Neuronal stem cell (in vitro differentiated cells): ENCODE measurements at regions not wholly inside any gene's neighbourhood (a gene's known extent, or its start where the extent isn't known, plus 50 kb on each side); places are given as distances from the start of the nearest gene placed in this dataset.
A peak's percentile ranks its signal among the peaks of the same experiment; 100 is the strongest.

Source experiments
- DNase-seq: peaks from one replicate; pipeline ENCODE4 v3.0.0-alpha.2; 2013; ENCODE audit warnings: low spot score
- H2AFZ ChIP-seq: one replicate; pipeline ENCODE4 v1.6.1; 2013; ENCODE audit warnings: mild to moderate bottlenecking, low read length, inconsistent platforms
- H2AK5ac ChIP-seq: 2 replicates; pipeline ENCODE4 v1.6.1; 2013; ENCODE audit warnings: low read depth, mild to moderate bottlenecking, inconsistent platforms, low read length, moderate library complexity, mixed read lengths
- H2BK120ac ChIP-seq: 2 replicates; pipeline ENCODE4 v1.6.1; 2013; ENCODE audit warnings: low read depth, mild to moderate bottlenecking, inconsistent platforms, low read length, moderate library complexity, mixed read lengths
- H2BK12ac ChIP-seq: one replicate; pipeline ENCODE4 v1.6.1; 2013; ENCODE audit warnings: low read length, inconsistent platforms
- H2BK15ac ChIP-seq: 2 replicates; pipeline ENCODE4 v1.6.1; 2013; ENCODE audit warnings: mild to moderate bottlenecking, low read length, inconsistent platforms, mixed read lengths
- H2BK5ac ChIP-seq: one replicate; pipeline ENCODE4 v1.6.1; 2013; ENCODE audit warnings: inconsistent platforms, mild to moderate bottlenecking, low read length, moderate library complexity
- H3K14ac ChIP-seq: one replicate; pipeline ENCODE4 v1.6.1; 2013; ENCODE audit warnings: low read length, inconsistent platforms
- H3K18ac ChIP-seq: 2 replicates; pipeline ENCODE4 v1.6.1; 2013; ENCODE audit warnings: low read length, inconsistent platforms
- H3K23ac ChIP-seq: 2 replicates; pipeline ENCODE4 v1.6.1; 2013; ENCODE audit warnings: low read depth, mild to moderate bottlenecking, mixed read lengths, low read length, inconsistent platforms; ENCODE audit not compliant: poor library complexity
- H3K27ac ChIP-seq: replicated peaks from 3 replicates; pipeline ENCODE4 v1.5.1; 2013; ENCODE audit warnings: low read length, inconsistent platforms
- H3K27me3 ChIP-seq, 3 experiments: 2 replicates each; pipeline ENCODE4 v1.6.1; 2013; ENCODE audit warnings: low read length in 3 of 3, mild to moderate bottlenecking in 2 of 3, inconsistent platforms in 1 of 3, low read depth in 1 of 3, mixed read lengths in 1 of 3, moderate library complexity in 1 of 3; ENCODE audit not compliant: control insufficient read depth in 3 of 3, insufficient read depth in 3 of 3
- H3K36me3 ChIP-seq, 2 donors: replicated peaks in 1 of 2; 2 replicates each; pipeline ENCODE4 v1.6.1; 2013; ENCODE audit warnings: low read length in 2 of 2; ENCODE audit not compliant: control insufficient read depth in 2 of 2, insufficient read depth in 2 of 2
- H3K4ac ChIP-seq: 2 replicates; pipeline ENCODE4 v1.6.1; 2013; ENCODE audit warnings: inconsistent platforms, mild to moderate bottlenecking, low read length, moderate library complexity
- H3K4me1 ChIP-seq, 2 donors: 1 replicate in 1 of 2; 2 replicates in 1 of 2; pipeline ENCODE4 v1.6.1; 2013; ENCODE audit warnings: low read length in 2 of 2, low read depth in 1 of 2; ENCODE audit not compliant: control insufficient read depth in 2 of 2, insufficient read depth in 1 of 2
- H3K4me2 ChIP-seq: one replicate; pipeline ENCODE4 v1.6.1; 2013; ENCODE audit warnings: mild to moderate bottlenecking, low read length, inconsistent platforms; ENCODE audit not compliant: insufficient read depth, poor library complexity, severe bottlenecking
- H3K4me3 ChIP-seq, 2 donors: 2 replicates each; pipeline ENCODE4 v1.5.1; 2013; ENCODE audit warnings: low read length in 2 of 2, mild to moderate bottlenecking in 2 of 2, inconsistent platforms in 1 of 2, moderate library complexity in 1 of 2
- H3K79me1 ChIP-seq: one replicate; pipeline ENCODE4 v1.6.1; 2013; ENCODE audit warnings: low read depth, mild to moderate bottlenecking, inconsistent platforms, low read length, moderate library complexity
- H3K9ac ChIP-seq: one replicate; pipeline ENCODE4 v1.6.1; 2013; ENCODE audit warnings: mild to moderate bottlenecking, low read depth, low read length, inconsistent platforms; ENCODE audit not compliant: poor library complexity
- H3K9me3 ChIP-seq, 2 donors: replicated peaks in 1 of 2; 2 replicates each; pipeline versions ENCODE3 to v1.6.1; 2013; ENCODE audit warnings: low read length in 2 of 2, mild to moderate bottlenecking in 2 of 2, inconsistent platforms in 1 of 2, low read depth in 1 of 2, mixed read lengths in 1 of 2, moderate library complexity in 1 of 2; ENCODE audit not compliant: control insufficient read depth in 2 of 2, insufficient read depth in 1 of 2
- H4K8ac ChIP-seq: one replicate; pipeline ENCODE4 v1.6.1; 2013; ENCODE audit warnings: low read depth, mild to moderate bottlenecking, inconsistent platforms, low read length, moderate library complexity
- H4K91ac ChIP-seq: one replicate; pipeline ENCODE4 v1.6.1; 2013; ENCODE audit warnings: low read length, low read depth, mild to moderate bottlenecking, inconsistent platforms; ENCODE audit not compliant: poor library complexity
- WGBS, 2 donors: extraction: QIAGEN DNeasy Blood & Tissue Kit; methylation state at CpG; one replicate each; pipeline ENCODE4 v1.1.7; 2013; ENCODE audit warnings: missing lambda C conversion rate in 2 of 2, mixed read lengths in 1 of 2; ENCODE audit not compliant: insufficient read length in 2 of 2, insufficient replicate concordance in 1 of 2; ENCODE audit errors: extremely low coverage in 2 of 2; 5-methylcytosine and 5-hydroxymethylcytosine counted together

- H3K27me3 ChIP-seq, result peaks cover 2 to 12% (median 2%) of the 10 kb centered on the region in 3 experiments
- H3K9ac ChIP-seq, result no peak overlapping the region
- DNase-seq, result no peak
- H3K23ac ChIP-seq, result no peak overlapping the region
- no peak overlapping the region for H2AK5ac ChIP-seq
- no peaks in the 10 kb centered on the region for H3K36me3 ChIP-seq
- H3K4me3 ChIP-seq, result no peak overlapping the region
- H2AFZ ChIP-seq, result no peak overlapping the region
- WGBS, 2 donors, result no CpG with 5 or more reads among the region's 11 CpGs
- no peak overlapping the region for H3K4me2 ChIP-seq
- H4K8ac ChIP-seq, result no peak overlapping the region
- H2BK15ac ChIP-seq, result no peak overlapping the region
- peaks cover 0 to 12% of the 10 kb centered on the region in 2 donors for H3K4me1 ChIP-seq
- H3K79me1 ChIP-seq, result no peaks in the 10 kb centered on the region
- H2BK12ac ChIP-seq, result no peak overlapping the region
- H3K18ac ChIP-seq, result no peak overlapping the region
- no peak overlapping the region for H3K27ac ChIP-seq
- H4K91ac ChIP-seq, result no peak overlapping the region
- no peak overlapping the region for H3K14ac ChIP-seq
- H3K9me3 ChIP-seq, result no peaks in the 10 kb centered on the region
- no peak overlapping the region for H3K4ac ChIP-seq
- H2BK120ac ChIP-seq, result no peak overlapping the region
- no peak overlapping the region for H2BK5ac ChIP-seq
Measured at GRCh38 chr5:1726956-1727355, 72.7 kb downstream of the MRPL36 start.

DNA sequence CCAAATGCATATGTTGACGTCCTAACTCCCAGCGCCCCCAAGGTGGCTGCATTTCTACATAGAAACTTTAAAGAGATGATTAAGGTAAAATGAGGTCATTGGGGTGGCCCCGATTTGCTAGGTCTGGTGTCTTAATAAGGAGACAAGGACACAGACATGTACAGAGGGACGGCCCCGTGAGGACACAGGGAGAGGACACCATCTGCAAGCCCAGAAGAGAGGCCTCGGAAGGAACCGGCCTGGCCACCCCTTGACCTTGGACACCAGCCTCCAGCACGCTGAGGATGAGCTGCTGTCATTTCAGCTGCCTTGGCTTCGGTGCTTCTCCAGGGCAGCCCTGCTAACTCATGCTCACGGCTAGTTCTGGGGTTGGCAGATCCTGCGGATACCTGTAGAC, 73.2 kb downstream of the MRPL36 start:
- no CpG with 5 or more reads among the region's 11 CpGs for WGBS, 2 donors
- DNase-seq, result no peak
- Histone ChIP-seq H3K23ac (no peak overlapping the region), H4K8ac (no peak overlapping the region), H3K9ac (no peak overlapping the region), H3K36me3 (no peaks in the 10 kb centered on the region), H3K4me2 (no peak overlapping the region), H2BK12ac (no peak overlapping the region), H2BK5ac (no peak overlapping the region), H4K91ac (no peak overlapping the region), H2BK15ac (no peak overlapping the region), H2AFZ (no peak overlapping the region), H3K79me1 (no peaks in the 10 kb centered on the region), H3K4ac (no peak overlapping the region), H3K27ac (no peak overlapping the region), H3K18ac (peak overlapping the region; percentile 42), H3K9me3 (no peaks in the 10 kb centered on the region), H3K14ac (no peak overlapping the region), H2BK120ac (no peak overlapping the region), H3K27me3 (peaks cover 2 to 12% (median 2%) of the 10 kb centered on the region in 3 experiments), H3K4me3 (no peak overlapping the region), H2AK5ac (no peak overlapping the region), H3K4me1 (peaks cover 0 to 12% of the 10 kb centered on the region in 2 donors)

- Histone ChIP-seq H3K4ac (no peak overlapping the region), H3K79me1 (no peaks in the 10 kb centered on the region), H2AK5ac (peak overlapping the region; percentile 48), H2BK15ac (peak overlapping the region; percentile 35), H3K9me3 (no peaks in the 10 kb centered on the region), H3K27me3 (peaks cover 2 to 12% (median 5%) of the 10 kb centered on the region in 3 experiments), H2BK120ac (no peak overlapping the region), H3K36me3 (no peaks in the 10 kb centered on the region), H2BK5ac (no peak overlapping the region), H4K91ac (no peak overlapping the region), H4K8ac (no peak overlapping the region), H2BK12ac (peak overlapping the region; percentile 73), H3K4me1 (peaks cover 0 to 12% of the 10 kb centered on the region in 2 donors), H3K18ac (peak overlapping the region; percentile 69), H3K27ac (no peak overlapping the region), H2AFZ (peak overlapping the region; percentile 25), H3K9ac (peak overlapping the region; percentile 2), H3K4me2 (peak overlapping the region; percentile 32), H3K23ac (peak overlapping the region; percentile 37), H3K14ac (no peak overlapping the region), H3K4me3 (no peak overlapping the region)
- no CpG with 5 or more reads among the region's 41 CpGs for WGBS, 2 donors
- DNase-seq, result peak; percentile 29
Measured at GRCh38 chr5:1725641-1726468, 73.8 kb downstream of the MRPL36 start.

- Histone ChIP-seq H3K14ac (peak overlapping the region; percentile 90), H3K27me3 (peaks cover 2 to 12% (median 5%) of the 10 kb centered on the region in 3 experiments), H3K27ac (no peak overlapping the region), H3K23ac (peak overlapping the region; percentile 37), H3K79me1 (no peaks in the 10 kb centered on the region), H3K4me3 (peak overlapping the region in 1 of 2 donors; percentile 46), H2BK5ac (no peak overlapping the region), H3K9me3 (no peaks in the 10 kb centered on the region), H3K18ac (peak overlapping the region; percentile 69), H3K4me2 (peak overlapping the region; percentile 52), H3K9ac (peak overlapping the region; percentile 17), H4K91ac (no peak overlapping the region), H2AFZ (peak overlapping the region; percentile 25), H3K36me3 (no peaks in the 10 kb centered on the region), H3K4ac (no peak overlapping the region), H2AK5ac (peak overlapping the region; percentile 94), H4K8ac (no peak overlapping the region), H2BK120ac (peak overlapping the region; percentile 68), H2BK12ac (peak overlapping the region; percentile 43), H2BK15ac (peak overlapping the region; percentile 35), H3K4me1 (peaks cover 0 to 12% of the 10 kb centered on the region in 2 donors)
- no peak for DNase-seq
- WGBS, 2 donors, result no CpG with 5 or more reads among the region's 41 CpGs
Measured at GRCh38 chr5:1724822-1725602, 74.6 kb downstream of the MRPL36 start.
